Activated naive CD4-positive, alpha-beta T cell (primary cell): ENCODE measurements at regions not wholly inside any gene's neighbourhood (a gene's known extent, or its start where the extent isn't known, plus 50 kb on each side); places are given as distances from the start of the nearest gene placed in this dataset.
"Not testable (repeated sequence)": the region's sequence is repeated elsewhere in the genome, so short reads cannot be mapped to it uniquely, and the experiment has no call there.

Experiments used
- DNase-seq, 4 experiments: peaks; one replicate each; lab custom pipeline; 2025; lab: John Stamatoyannopoulos, UW

- DNase-seq: no peak
These were observed 52.5 kb upstream of the NBL1 start for GRCh38 chr1:19591482-19592091.

DNA sequence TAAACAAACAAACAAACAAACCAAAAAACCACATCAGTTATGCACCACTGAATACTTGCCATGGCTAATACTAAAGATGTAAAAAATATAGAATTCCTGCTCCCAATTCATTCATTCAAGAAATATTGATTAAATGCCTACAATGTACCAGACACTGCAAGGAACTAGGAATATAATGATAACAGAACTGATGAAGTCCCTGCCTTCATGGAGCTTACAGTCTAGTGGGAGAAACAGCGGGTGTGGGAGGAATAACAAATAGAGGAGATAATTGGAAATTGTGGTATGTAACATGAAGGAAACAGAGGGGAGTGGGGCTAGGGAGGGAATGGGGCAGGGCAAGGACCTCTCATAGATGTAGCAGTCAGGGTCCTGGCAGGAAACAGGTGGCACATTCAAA is 58.6 kb upstream of the NBL1 start:
- no peak for DNase-seq

GRCh38 chr1:19582318-19582717 is 61.8 kb upstream of the NBL1 start:
- peak; percentile 52 to 66 (median 65) for DNase-seq

- DNase-seq: no peak
These were observed 62.7 kb upstream of the NBL1 start for GRCh38 chr1:19581381-19581780.

DNA sequence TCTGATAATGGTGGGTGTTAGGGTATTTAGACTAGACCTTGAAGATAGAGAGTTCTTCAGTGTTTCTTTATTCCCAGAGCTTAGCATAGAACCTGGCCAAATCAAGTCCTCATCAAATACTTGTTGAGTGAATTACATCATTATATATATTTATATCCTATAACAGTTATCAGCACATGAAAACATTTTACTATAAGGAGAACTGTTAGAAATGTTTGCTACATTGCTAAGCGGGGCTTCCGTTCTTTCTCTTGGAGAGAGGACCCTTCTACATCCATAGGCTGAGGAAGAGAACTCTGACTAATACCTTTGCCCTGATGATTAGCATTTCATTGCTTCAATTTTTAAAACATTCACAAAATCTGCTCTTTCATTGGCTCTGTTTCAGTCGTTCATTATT is 66.5 kb upstream of the NBL1 start:
- DNase-seq: no peak

DNA sequence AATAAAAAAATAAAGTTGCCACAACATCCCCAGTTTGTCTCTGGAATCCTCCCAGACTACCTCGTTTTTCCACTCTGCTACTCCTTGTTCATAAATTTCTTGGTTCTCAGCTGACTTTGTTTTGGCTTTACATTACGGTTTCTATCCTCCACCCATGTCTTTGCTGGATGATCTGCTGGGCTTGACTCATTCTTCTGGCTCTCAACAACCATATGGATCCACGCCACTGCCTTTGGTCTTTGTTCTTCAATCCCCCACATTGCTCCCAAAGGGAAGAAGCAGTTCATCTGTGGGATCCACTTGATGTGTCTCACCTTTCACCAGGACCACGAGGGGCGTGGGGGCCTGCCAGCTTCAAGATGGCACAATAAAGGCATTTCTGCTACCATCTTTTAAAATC is 67.1 kb upstream of the NBL1 start:
- no peak for DNase-seq

- no peak for DNase-seq
These were observed 74.3 kb upstream of the NBL1 start for GRCh38 chr1:19569786-19570185.

GRCh38 chr1:19567041-19567440 is 77.1 kb upstream of the NBL1 start:
- no peak for DNase-seq

DNA sequence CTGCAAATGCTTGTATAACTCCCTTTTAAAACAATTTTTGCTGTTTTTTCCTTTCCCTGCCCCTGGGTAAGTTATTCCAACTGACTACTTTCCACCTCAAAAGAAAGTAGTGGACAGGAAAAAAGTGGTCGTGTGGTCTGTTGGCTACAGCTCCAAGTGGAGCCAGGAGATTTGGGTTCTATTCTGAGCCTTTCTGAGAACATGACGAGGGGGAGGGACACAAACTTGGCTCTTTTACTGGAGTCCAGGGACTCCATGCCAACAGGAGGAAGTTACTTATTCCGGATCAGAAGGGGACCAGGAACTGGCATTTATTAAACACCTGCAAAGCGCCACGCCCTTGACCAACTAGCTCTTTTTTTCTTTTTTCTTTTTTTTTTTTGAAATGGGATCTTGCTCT is 79.0 kb upstream of the CAPZB start:
- no peak for DNase-seq

- no peak for DNase-seq
These were observed 78.2 kb upstream of the CAPZB start for GRCh38 chr1:19563324-19564097.

DNA sequence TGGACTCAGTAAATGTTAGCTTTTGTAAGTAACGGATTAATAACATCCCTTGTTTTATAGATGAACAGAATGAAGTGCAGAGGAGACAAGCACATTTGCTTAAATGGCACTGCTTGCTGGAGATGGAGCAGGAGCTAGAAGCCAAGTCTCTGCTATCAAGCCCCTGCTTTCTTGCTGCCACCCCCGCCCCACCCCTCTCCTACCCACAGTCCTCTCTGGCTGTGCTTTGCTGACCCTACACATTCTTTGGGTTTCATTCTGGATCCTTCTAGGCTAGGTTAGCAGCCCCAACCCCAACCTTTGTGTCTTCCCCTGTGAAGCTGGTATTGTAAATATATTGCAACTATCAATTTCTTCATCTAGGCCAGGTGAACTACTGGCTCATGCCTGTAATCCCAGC is 77.5 kb upstream of the CAPZB start:
- no peak for DNase-seq

DNA sequence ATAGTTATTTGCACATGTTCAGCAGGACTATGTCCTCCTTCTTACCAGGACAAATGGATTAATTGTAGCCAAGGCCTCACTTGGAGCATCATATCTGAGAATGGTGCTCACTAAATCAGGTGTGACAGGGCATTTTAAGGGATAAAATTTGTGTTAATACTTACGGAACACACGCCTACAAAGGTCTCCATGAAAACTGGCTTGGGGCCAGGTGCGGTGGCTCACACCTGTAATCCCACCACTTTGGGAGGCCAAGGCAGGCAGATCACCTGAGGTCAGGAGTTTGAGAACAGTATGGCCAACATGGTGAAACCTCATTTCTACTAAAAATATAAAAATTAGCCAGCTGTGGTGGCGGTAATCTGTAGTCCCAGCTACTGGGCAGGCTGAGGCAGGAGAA is 75.1 kb upstream of the CAPZB start:
- no peak for DNase-seq

- DNase-seq: no peak
These were observed 74.3 kb upstream of the CAPZB start for GRCh38 chr1:19559641-19560040.

GRCh38 chr1:19557609-19558051 is 72.3 kb upstream of the CAPZB start:
- no peak for DNase-seq

- DNase-seq: no peak
These were observed 68.8 kb upstream of the CAPZB start for GRCh38 chr1:19554090-19554489.

- no peak for DNase-seq
These were observed 67.1 kb upstream of the CAPZB start for GRCh38 chr1:19552291-19553010.

GRCh38 chr1:19551837-19552236 is 66.5 kb upstream of the CAPZB start:
- not testable (repeated sequence) for DNase-seq

GRCh38 chr1:19550437-19550836 is 65.1 kb upstream of the CAPZB start:
- DNase-seq: not testable (repeated sequence)

DNA sequence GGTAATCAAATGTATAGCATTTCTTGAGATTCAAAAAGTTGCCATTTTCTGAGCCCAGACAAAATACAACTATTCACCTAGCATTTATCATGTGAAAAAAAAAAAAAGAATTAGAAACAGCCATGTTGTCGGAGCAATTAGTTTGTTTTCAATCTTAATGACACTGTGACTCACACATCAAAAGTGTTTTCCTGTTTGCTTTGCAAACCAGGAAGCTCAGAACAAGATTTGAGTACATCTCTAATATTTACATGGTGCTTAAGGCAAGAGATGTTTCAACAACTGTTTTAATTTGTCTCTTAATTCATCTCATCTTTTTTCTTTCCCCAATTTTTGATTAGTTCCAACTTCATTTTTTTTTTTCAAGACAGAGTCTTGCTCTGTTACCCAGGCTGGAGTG is 62.5 kb upstream of the CAPZB start:
- DNase-seq: no peak

DNA sequence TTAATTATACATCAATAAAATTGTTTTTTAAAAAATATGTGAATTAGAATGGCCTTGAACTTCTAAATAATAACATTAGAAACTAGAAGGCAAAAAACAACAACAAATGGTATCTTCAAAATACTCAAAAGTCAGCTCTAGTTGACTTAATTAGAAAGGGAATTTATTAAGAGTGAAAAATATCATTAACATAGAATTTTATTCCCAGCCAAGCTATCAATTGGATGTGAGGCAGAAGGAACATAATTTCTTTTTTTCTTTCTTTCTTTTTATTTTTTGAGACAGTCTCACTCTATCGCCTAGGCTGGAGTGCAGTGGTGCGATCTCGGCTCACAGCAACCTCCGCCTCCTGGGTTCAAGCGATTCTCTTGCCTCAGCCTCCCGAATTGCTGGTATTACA is 51.2 kb upstream of the CAPZB start:
- no peak for DNase-seq

GRCh38 chr1:19535214-19535613 is 49.9 kb upstream of the CAPZB start:
- no peak for DNase-seq
